Fibroblast of villous mesenchyme (primary cell): ENCODE measurements at regions not wholly inside any gene's neighbourhood (a gene's known extent, or its start where the extent isn't known, plus 50 kb on each side); places are given as distances from the start of the nearest gene placed in this dataset.

Source experiments
- DNase-seq: peaks from one replicate; pipeline ENCODE4 v3.0.0-alpha.2; 2010; ENCODE audit warnings: low read depth
- H3K4me3 ChIP-seq: 2 replicates; pipeline ENCODE4 v1.5.1; 2011; ENCODE audit warnings: low read depth, mild to moderate bottlenecking, low read length
- TF ChIP-seq, protein P1 (sequence below): IDR thresholded peaks from 2 replicates; pipeline ENCODE4 v1.5.1; 2012; ENCODE audit warnings: low read depth, mild to moderate bottlenecking, low read length; ENCODE audit not compliant: insufficient read depth

DNA sequence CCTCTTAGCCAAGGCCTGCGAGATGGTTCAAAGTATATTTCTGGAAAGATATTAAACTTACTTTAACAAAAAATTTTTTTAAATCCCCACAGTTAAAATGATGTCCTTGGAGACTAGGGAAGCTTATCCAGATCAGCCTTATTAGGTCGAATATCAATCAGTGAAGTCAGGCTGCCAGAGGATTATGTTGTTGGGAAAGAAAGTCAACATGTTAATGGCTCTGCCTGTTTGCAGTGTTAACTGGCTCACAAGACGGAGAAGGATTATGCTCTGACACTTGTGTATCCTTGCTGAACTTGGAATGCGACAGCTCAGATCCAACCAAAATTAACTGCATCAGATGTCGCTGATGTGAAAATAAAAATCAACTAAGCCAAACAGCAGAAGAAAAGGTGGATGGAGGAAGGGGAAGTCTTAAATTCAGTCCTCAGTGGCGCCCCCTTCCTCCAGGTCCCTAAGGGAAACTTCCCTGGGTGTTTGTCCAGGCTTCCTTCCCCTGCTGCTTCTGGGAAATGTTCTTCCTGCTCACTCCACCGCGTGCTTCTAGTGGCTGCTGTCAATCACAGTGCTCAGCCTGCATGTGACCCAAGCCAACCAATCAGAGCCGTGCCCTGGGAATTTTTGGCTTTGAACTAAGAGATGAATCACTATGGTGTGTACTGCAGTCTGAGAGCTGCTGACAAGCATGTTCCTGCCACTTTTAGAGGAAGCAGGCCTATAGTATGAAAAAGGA, 690.4 kb upstream of the NRP1 start:
- TF ChIP-seq, protein P1, sequence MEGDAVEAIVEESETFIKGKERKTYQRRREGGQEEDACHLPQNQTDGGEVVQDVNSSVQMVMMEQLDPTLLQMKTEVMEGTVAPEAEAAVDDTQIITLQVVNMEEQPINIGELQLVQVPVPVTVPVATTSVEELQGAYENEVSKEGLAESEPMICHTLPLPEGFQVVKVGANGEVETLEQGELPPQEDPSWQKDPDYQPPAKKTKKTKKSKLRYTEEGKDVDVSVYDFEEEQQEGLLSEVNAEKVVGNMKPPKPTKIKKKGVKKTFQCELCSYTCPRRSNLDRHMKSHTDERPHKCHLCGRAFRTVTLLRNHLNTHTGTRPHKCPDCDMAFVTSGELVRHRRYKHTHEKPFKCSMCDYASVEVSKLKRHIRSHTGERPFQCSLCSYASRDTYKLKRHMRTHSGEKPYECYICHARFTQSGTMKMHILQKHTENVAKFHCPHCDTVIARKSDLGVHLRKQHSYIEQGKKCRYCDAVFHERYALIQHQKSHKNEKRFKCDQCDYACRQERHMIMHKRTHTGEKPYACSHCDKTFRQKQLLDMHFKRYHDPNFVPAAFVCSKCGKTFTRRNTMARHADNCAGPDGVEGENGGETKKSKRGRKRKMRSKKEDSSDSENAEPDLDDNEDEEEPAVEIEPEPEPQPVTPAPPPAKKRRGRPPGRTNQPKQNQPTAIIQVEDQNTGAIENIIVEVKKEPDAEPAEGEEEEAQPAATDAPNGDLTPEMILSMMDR: no peak
- no peak overlapping the region for H3K4me3 ChIP-seq
- DNase-seq: no peak

DNA sequence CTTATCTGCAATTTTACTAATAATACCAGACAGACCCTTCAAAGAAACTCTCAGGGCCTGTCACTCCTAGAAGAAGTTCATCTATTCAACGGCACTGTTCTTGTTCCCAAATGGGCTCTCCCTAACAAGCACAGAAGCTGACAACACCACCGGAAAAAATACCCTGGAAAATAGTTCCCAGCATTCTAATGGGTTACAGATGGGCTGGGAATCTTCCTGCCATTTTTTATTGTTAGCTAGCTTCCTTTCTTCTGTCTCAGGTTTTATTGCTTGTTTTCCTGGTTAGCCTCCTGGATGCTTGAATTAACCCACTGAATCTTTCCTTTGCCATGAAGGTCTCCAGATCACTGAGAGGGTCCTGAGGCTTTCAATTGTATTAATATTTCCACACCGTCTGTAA, 689.8 kb upstream of the NRP1 start:
- TF ChIP-seq, protein P1: no peak
- no peak overlapping the region for H3K4me3 ChIP-seq
- DNase-seq: peak; percentile 10

DNA sequence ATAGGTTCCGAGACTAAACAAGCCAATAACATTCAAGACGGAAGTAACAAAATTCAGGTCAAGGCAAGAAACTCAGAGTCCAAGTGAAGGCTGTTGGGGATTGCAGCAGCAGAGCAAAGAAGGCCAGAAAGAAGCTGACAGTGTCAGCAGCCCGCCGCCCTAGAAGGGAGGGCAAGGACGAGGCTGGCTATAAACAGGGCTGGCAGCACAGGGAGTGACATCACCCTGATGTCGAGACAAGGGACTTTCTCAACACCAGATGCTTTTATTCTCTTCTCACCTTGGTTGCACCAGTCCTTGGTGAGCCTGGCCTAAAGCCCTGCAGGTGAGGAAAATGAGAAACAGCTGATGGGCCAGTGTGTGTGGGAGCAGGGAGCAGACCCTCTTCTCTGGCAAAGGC, 687.7 kb upstream of the NRP1 start:
- DNase-seq: no peak
- H3K4me3 ChIP-seq: no peak overlapping the region
- TF ChIP-seq, protein P1: no peak

DNA sequence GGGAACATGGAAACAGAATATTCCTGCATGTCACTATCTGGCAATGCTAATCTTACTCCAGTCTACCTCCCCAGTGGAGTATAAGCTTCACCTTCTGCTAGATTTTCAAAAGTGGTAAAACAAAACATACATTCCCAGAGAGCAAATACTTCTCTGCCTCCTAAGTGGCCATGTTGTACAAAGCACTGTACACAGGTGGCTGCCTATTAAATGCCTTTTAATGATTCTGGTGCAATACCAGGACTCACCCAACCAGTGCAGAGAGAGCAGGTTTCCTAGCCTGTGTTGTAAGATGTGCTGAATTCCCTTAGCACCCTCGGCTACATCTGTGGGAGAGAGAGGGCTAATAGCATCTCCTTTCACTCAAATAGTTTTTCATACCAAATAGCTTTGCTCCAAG, 684.3 kb upstream of the NRP1 start:
- H3K4me3 ChIP-seq: no peak overlapping the region
- TF ChIP-seq, protein P1: no peak
- DNase-seq: no peak

DNA sequence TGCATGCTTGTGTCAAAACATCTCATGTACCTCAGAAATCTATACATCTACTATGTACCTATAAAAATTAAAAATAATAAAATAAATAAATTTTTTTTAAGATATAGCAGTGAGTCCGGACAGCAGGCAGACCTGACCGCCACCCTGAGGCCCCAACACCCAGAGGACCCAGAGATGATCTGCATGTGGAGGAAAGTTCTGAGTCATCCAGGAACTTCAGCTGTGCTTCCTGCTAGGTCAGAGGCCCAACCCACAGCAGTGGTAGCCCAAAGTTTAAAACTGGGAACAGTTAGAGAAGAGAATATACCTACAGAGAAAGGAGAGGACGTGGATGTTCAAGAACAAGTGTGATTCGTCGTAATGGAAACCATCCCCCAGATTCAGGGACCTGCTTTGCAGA, 683.7 kb upstream of the NRP1 start:
- no peak overlapping the region for H3K4me3 ChIP-seq
- TF ChIP-seq, protein P1: no peak
- DNase-seq: no peak

DNA sequence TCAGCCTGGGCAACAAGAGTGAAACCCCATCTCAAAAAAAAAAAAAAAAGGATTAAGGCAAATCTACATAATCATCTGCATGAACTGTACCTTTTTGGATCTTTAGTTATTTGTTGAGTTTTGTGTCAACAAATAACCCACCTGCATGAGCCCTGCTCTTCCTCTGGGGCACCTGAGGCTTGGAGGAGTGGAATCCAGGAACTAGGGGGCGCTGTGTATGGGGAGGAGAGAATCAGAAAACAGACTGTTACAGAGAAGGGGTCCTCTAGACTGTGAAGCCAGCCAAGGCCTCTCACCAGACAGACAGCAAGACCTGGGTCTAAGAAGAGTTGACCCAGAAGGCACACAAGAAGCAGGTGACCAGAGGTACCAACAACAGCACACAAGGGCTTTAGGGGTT, 682.8 kb upstream of the NRP1 start:
- no peak overlapping the region for H3K4me3 ChIP-seq
- DNase-seq: no peak
- TF ChIP-seq, protein P1: peak; percentile 9

DNA sequence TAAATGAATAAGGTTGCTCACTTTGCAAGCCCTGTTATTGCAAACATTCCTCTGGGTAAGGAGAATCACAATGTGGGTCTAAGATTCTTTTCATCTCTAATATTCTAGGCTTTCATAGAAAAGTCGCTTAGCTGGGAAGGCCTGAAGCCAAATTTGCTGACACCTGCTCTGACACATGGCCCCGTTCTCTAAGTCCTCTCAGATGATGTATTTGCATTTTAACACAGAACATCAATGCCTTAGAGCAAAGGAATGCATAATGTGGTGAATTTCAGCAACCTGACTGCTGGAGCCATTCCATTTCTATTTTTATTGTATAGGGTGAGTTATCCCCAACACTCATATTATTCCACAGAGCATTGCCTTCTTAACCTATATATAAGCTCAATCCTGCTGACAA, 682.1 kb upstream of the NRP1 start:
- DNase-seq: no peak
- TF ChIP-seq, protein P1: no peak

More for the DNA sequence above, 682.1 kb upstream of the NRP1 start:
- H3K4me3 ChIP-seq: no peak overlapping the region
